ENCODE measurements at regions not wholly inside any gene's neighbourhood (a gene's known extent, or its start where the extent isn't known, plus 50 kb on each side); places are given as distances from the start of the nearest gene placed in this dataset.

DNA sequence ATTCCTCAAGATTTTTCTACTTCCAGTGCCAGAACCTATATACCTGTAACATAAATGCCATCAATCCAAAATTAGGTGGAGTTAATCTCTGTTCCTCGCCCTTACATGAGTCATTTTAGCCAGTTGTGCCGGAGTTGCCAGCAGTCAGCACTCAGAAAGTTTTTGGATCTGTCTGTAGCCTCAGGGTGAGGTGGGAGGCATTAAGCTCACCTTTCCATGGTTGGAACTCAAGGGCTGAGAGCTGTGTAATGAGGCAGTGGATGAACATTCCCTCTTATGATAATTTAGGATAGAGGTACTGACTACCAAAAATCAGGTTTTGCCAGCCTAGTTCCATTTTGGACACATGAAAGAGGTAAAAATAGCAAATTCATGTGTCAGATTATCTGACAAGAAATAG lies 1553.1 kb upstream of the ADGRL3 start:
- TF ChIP-seq, protein P1, sequence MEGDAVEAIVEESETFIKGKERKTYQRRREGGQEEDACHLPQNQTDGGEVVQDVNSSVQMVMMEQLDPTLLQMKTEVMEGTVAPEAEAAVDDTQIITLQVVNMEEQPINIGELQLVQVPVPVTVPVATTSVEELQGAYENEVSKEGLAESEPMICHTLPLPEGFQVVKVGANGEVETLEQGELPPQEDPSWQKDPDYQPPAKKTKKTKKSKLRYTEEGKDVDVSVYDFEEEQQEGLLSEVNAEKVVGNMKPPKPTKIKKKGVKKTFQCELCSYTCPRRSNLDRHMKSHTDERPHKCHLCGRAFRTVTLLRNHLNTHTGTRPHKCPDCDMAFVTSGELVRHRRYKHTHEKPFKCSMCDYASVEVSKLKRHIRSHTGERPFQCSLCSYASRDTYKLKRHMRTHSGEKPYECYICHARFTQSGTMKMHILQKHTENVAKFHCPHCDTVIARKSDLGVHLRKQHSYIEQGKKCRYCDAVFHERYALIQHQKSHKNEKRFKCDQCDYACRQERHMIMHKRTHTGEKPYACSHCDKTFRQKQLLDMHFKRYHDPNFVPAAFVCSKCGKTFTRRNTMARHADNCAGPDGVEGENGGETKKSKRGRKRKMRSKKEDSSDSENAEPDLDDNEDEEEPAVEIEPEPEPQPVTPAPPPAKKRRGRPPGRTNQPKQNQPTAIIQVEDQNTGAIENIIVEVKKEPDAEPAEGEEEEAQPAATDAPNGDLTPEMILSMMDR (IDR thresholded peaks at IDR 0.05; ENCODE audit: low read depth, low read length, missing control alignments), result no peak
- no peak overlapping the region for H3K4me3 ChIP-seq (replicated peaks; ENCODE audit: low read depth, low read length)
- no peak for DNase-seq (ENCODE audit: extremely low read depth, low read depth)

DNA sequence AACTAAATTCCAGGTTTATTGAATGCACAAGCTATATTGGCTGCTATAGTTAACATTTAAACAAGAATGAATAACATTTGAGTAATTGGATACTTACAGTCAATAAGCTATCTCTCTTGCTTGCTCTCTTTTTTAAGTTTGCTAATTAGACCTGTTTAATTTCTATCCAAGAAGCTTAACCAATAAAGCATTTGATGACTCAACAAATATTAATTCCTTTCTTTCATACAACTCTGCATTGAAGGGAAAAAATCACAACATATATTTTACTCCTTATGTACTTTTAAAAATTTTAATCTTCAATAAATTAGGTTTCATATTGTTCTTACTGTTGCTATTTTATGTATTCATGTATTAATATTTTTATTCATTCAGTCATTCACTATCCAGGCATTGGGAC lies 1552.6 kb upstream of the ADGRL3 start:
- TF ChIP-seq, protein P1 (IDR thresholded peaks at IDR 0.05; ENCODE audit: low read depth, low read length, missing control alignments), result no peak
- DNase-seq (ENCODE audit: extremely low read depth, low read depth), result no peak
- H3K4me3 ChIP-seq (replicated peaks; ENCODE audit: low read depth, low read length), result no peak overlapping the region

DNA sequence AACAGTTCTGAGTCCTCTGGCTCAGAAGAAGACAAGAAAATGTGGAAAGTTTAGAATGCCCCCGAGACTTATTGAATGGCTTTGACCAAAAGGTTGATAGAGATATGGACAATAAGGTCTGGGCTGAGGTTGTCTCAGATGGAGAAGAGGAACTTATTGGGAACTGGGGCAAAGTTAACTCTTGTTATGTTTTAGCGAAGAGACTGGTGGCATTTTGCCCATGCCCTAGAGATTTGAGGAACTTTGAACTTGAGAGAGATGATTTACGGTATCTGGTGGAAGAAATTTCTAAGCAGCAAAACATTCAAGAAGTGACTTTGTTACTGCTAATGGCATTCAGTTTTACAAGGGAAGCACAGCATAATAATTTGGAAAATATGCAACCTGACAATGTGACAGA lies 1549.3 kb upstream of the ADGRL3 start:
- no peak for DNase-seq (ENCODE audit: extremely low read depth, low read depth)

DNA sequence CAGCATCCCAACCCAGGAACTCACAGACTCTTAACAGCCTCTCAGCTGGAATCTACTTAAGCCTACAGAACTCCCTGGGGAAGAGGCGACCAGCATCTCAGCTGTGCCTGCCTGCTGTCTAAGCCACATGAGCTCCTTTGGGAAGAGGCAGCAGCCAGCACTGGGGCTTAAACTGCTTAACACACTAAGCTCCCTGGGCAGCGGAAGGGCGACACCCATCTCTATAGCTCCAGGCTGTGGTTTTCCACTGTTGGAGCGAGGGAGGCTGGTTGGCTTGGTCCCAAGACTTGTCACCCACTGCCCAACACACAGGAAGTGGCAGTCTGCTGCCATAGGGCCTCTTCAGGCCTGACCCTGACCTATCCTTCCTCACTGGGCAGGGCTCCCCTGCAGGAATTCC lies 1544.1 kb upstream of the ADGRL3 start:
- no peak overlapping the region for H3K4me3 ChIP-seq (replicated peaks; ENCODE audit: low read depth, low read length)
- DNase-seq (ENCODE audit: extremely low read depth, low read depth), result no peak
- TF ChIP-seq, protein P1 (IDR thresholded peaks at IDR 0.05; ENCODE audit: low read depth, low read length, missing control alignments), result no peak

More for the DNA sequence above, 1549.3 kb upstream of the ADGRL3 start:
- TF ChIP-seq, protein P1 (IDR thresholded peaks at IDR 0.05; ENCODE audit: low read depth, low read length, missing control alignments), result no peak
- H3K4me3 ChIP-seq (replicated peaks; ENCODE audit: low read depth, low read length), result no peak overlapping the region

DNA sequence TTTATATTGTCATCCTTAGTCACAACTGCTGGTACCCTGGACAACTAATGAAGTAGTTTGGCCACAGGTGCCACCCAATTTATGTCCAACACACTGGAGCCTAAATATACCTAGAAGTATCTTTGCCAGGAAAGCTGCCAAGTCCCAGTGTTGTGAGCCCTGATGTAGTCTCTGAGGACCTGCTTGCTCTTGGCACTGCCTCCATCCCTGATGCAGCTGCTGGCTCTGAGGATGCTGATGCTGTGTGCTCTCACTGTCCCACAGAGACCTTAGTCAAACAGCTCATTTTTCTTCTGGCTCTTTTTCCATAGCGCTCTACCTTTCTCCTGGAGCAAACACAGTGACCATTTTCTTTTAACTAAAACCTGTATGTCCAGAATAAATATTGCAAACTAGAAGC lies 1535.4 kb upstream of the ADGRL3 start:
- no peak overlapping the region for H3K4me3 ChIP-seq (replicated peaks; ENCODE audit: low read depth, low read length)
- TF ChIP-seq, protein P1 (IDR thresholded peaks at IDR 0.05; ENCODE audit: low read depth, low read length, missing control alignments), result no peak
- DNase-seq (ENCODE audit: extremely low read depth, low read depth), result no peak

DNA sequence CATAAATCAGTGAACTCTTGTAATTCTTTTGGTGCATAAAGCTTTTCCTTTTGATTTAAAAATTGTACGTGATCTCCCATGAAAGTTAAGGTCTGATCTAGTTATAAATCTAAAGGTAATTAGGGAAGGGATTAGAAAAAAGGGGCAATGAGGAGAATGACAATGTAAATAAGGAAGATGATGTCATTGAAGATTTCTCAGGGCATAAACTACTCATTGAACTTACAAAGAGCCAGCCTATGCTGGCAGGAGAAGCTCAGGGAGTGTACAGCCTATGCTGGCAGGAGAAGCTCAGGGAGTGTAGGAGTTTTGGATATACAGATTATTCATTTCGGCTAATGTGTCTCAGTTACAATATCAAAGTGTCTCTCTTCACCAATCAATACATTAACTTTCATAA lies 1533.5 kb upstream of the ADGRL3 start:
- no peak overlapping the region for H3K4me3 ChIP-seq (replicated peaks; ENCODE audit: low read depth, low read length)
- DNase-seq (ENCODE audit: extremely low read depth, low read depth), result no peak
- TF ChIP-seq, protein P1 (IDR thresholded peaks at IDR 0.05; ENCODE audit: low read depth, low read length, missing control alignments), result no peak

DNA sequence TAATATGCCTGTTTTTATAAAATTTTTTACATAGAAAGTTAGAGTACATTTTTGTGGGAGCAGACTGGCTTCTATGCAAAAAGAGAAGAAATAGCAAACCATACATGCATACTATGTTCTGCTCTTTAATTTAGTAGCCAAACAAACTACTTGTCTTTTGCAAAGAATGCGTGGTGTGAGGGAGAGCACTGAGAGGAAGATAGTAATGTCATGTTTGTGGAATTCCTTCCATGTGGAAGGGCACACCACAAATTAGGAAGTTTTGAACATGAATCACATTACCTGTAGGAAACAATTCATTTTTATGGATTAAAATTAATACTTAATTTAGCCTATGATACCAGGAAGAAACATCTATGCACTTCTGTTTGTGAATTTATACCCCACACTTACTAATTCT lies 1529.1 kb upstream of the ADGRL3 start:
- DNase-seq (ENCODE audit: extremely low read depth, low read depth), result no peak
- H3K4me3 ChIP-seq (replicated peaks; ENCODE audit: low read depth, low read length), result no peak overlapping the region
- TF ChIP-seq, protein P1 (IDR thresholded peaks at IDR 0.05; ENCODE audit: low read depth, low read length, missing control alignments), result no peak
